Endothelial cell of umbilical vein (primary cell): ENCODE measurements at regions not wholly inside any gene's neighbourhood (a gene's known extent, or its start where the extent isn't known, plus 50 kb on each side); places are given as distances from the start of the nearest gene placed in this dataset.

ENCODE experiments used
- BruUV-seq: library from RNA; stranded (reverse); fragments of 400-500 nt; replicated peaks from 2 replicates; lab custom pipeline; 2021; lab: Mats Ljungman, UMichigan
- CTCF ChIA-PET: fragments of 300-600, 350-600 bp; sonication (Branson Sonifier 250); formaldehyde crosslinking; loops from one replicate; lab custom pipeline; 2021; ENCODE audit warnings: antibody characterized with exemption, inconsistent platforms; lab: Charles Lee
- POLR2A ChIA-PET: fragments of 300-600, 350-600 bp; sonication (Branson Sonifier 250); formaldehyde crosslinking; loops from one replicate; lab custom pipeline; 2021; ENCODE audit warnings: antibody characterized with exemption, inconsistent platforms; lab: Charles Lee
- DNase-seq: peaks from one replicate; pipeline ENCODE4 v3.0.0-alpha.2; 2011; ENCODE audit warnings: low read depth, low spot score
- FAIRE-seq: peaks from 2 replicates; lab custom pipeline; 2011; peaks lifted over from hg19 to GRCh38; lab: Jason Lieb, UNC
- H2AFZ ChIP-seq: 2 replicates; pipeline ENCODE4 v1.6.0; 2012; ENCODE audit warnings: low read depth, low read length, control low read depth, inconsistent platforms
- H3K27ac ChIP-seq: 2 replicates; pipeline ENCODE4 v1.5.1; 2011; ENCODE audit warnings: low read depth, mild to moderate bottlenecking, control low read depth, low read length, moderate library complexity; ENCODE audit not compliant: insufficient read depth
- H3K27me3 ChIP-seq, 2 experiments: 2 replicates each; pipeline versions ENCODE4 v1.6.0 to v1.6.1; 2011; ENCODE audit warnings: low read length in 2 of 2, mixed read lengths in 1 of 2; ENCODE audit not compliant: control insufficient read depth in 2 of 2, insufficient read depth in 2 of 2
- H3K36me3 ChIP-seq, 2 experiments: 2 replicates in 1 of 2; 3 replicates in 1 of 2; pipeline ENCODE4 v1.5.1; 2011; ENCODE audit warnings: low read length in 2 of 2, mild to moderate bottlenecking in 1 of 2, moderate library complexity in 1 of 2; ENCODE audit not compliant: control insufficient read depth in 2 of 2, insufficient read depth in 2 of 2; ENCODE audit errors: extremely low read depth in 1 of 2
- H3K4me1 ChIP-seq: 3 replicates; pipeline ENCODE4 v1.5.1; 2011; ENCODE audit warnings: mild to moderate bottlenecking, low read length; ENCODE audit not compliant: control insufficient read depth, insufficient read depth; ENCODE audit errors: extremely low read depth
- H3K4me2 ChIP-seq: 2 replicates; pipeline ENCODE4 v1.6.1; 2011; ENCODE audit warnings: low read length, control low read depth, mixed read lengths; ENCODE audit not compliant: insufficient read depth
- H3K4me3 ChIP-seq, 3 experiments: fragments of 200-600 bp in 1 of 3; sonication (generic), shearing (Covaris generic) in 1 of 3; replicated peaks in 1 of 3; 2 replicates each; pipeline ENCODE4 v1.5.1; 2011 to 2016; ENCODE audit warnings: control low read depth in 3 of 3, low read length in 3 of 3, mild to moderate bottlenecking in 2 of 3, inconsistent platforms in 1 of 3, low read depth in 1 of 3, moderate library complexity in 1 of 3; ENCODE audit not compliant: insufficient read depth in 1 of 3
- H3K79me2 ChIP-seq: 2 replicates; pipeline ENCODE4 v1.6.0; 2012; ENCODE audit warnings: low read length, inconsistent platforms; ENCODE audit not compliant: control insufficient read depth, insufficient read depth
- H3K9ac ChIP-seq: replicated peaks from 2 replicates; pipeline ENCODE3; 2011; ENCODE audit warnings: low read length, control low read depth; ENCODE audit not compliant: insufficient read depth; ENCODE audit errors: extremely low read depth
- H3K9me1 ChIP-seq: replicated peaks from 3 replicates; pipeline ENCODE4 v1.6.0; 2011; ENCODE audit warnings: mild to moderate bottlenecking, low read length; ENCODE audit not compliant: control insufficient read depth, insufficient read depth; ENCODE audit errors: extremely low read depth
- H3K9me3 ChIP-seq: replicated peaks from 2 replicates; pipeline ENCODE4 v1.5.1; 2012; ENCODE audit warnings: low read length, inconsistent platforms; ENCODE audit not compliant: control insufficient read depth, insufficient read depth
- H4K20me1 ChIP-seq: replicated peaks from 2 replicates; pipeline ENCODE3; 2011; ENCODE audit warnings: mild to moderate bottlenecking, low read length; ENCODE audit not compliant: control insufficient read depth, insufficient read depth; ENCODE audit errors: extremely low read depth
- GATA2 ChIP-seq: IDR thresholded peaks from 2 replicates; pipeline ENCODE4 v1.7.0; 2011; ENCODE audit warnings: low read depth, mild to moderate bottlenecking, moderate library complexity, mixed read lengths, low read length; ENCODE audit not compliant: insufficient read length, insufficient read depth
- JUN ChIP-seq: IDR thresholded peaks from 2 replicates; pipeline ENCODE4 v1.6.1; 2011; ENCODE audit warnings: borderline replicate concordance, low read depth; ENCODE audit not compliant: insufficient read length, insufficient read depth
- MYC ChIP-seq: IDR thresholded peaks from one replicate; pipeline ENCODE4 v1.6.1; 2011; ENCODE audit warnings: mild to moderate bottlenecking, low read depth, low read length
- dilution Hi-C: fragments of 300-500 bp; cut with MboI; formaldehyde crosslinking; loops from one replicate; pipeline ENCODE4 v1.15.0; 2019; ENCODE audit warnings: low sequenced_read_pairs; ENCODE audit not compliant: extremely low pct_ligation_motif_present
- intact Hi-C: fragments of 100-400 bp; cut with micrococcal nuclease; formaldehyde crosslinking; loops from one replicate; pipeline ENCODE4 v1.10.0; 2022

GRCh38 chr1:55803429-55803828 is 588.3 kb upstream of the USP24 start:
- Histone ChIP-seq H3K27me3 (no peaks in the 10 kb centered on the region), H3K36me3 (no peaks in the 10 kb centered on the region), H2AFZ (no peak overlapping the region), H3K9ac (no peak overlapping the region), H3K4me3 (no peak overlapping the region), H3K9me1 (no peaks in the 10 kb centered on the region), H3K79me2 (no peaks in the 10 kb centered on the region), H4K20me1 (no peaks in the 10 kb centered on the region), H3K9me3 (no peaks in the 10 kb centered on the region), H3K27ac (no peak overlapping the region), H3K4me2 (no peak overlapping the region), H3K4me1 (no peaks in the 10 kb centered on the region)
- no TSS peak for BruUV-seq
- CTCF ChIA-PET: no interaction called here
- no peak for TF ChIP-seq GATA2
- no peak for TF ChIP-seq JUN
- no peak for DNase-seq
- POLR2A ChIA-PET: no interaction called here
- no peak for FAIRE-seq
- dilution Hi-C loops (no loop called here), intact Hi-C loops (no loop called here)

- intact Hi-C loops: no loop called here
- DNase-seq: no peak
- no peaks in the 10 kb centered on the region for H3K9me1 ChIP-seq
- no TSS peak for BruUV-seq
- no peaks in the 10 kb centered on the region for H3K36me3 ChIP-seq
- ChIA-PET POLR2A (no interaction called here), CTCF (interaction anchor here (1.1 kb wide), 1 partner anchor 11 kb away, joined by 3 read pairs; no protein-coding TSS in a partner anchor)
- dilution Hi-C loops: no loop called here
- FAIRE-seq: no peak
- TF ChIP-seq GATA2: no peak
- no peak for TF ChIP-seq JUN
- no peak for TF ChIP-seq MYC
- H3K9me3 ChIP-seq: no peaks in the 10 kb centered on the region
- no peak overlapping the region for H3K9ac ChIP-seq
- H3K4me1 ChIP-seq: no peaks in the 10 kb centered on the region
- H3K4me2 ChIP-seq: no peak overlapping the region
- no peaks in the 10 kb centered on the region for H3K79me2 ChIP-seq
- no peak overlapping the region for H3K4me3 ChIP-seq
- no peaks in the 10 kb centered on the region for H4K20me1 ChIP-seq
- H2AFZ ChIP-seq: no peak overlapping the region
- no peak overlapping the region for H3K27ac ChIP-seq
- no peaks in the 10 kb centered on the region for H3K27me3 ChIP-seq
Measured at GRCh38 chr1:55801481-55801880, 586.3 kb upstream of the USP24 start.
